ENCODE measurements at regions not wholly inside any gene's neighbourhood (a gene's known extent, or its start where the extent isn't known, plus 50 kb on each side); places are given as distances from the start of the nearest gene placed in this dataset.

- TF ChIP-seq CTCF (IDR thresholded peaks at IDR 0.05) = no peak
- no peak for TF ChIP-seq POLR2A (IDR thresholded peaks at IDR 0.05)
Measured at GRCh38 chr5:145588558-145588957, 246.6 kb downstream of the PRELID2 start.
